Superior temporal gyrus (tissue), 1 donor: ENCODE measurements at regions not wholly inside any gene's neighbourhood (a gene's known extent, or its start where the extent isn't known, plus 50 kb on each side); places are given as distances from the start of the nearest gene placed in this dataset.
"Not testable (repeated sequence)": the region's sequence is repeated elsewhere in the genome, so short reads cannot be mapped to it uniquely, and the experiment has no call there.

ENCODE experiments used
- DNase-seq: peaks from one replicate; pipeline ENCODE4 v3.0.0-alpha.2; 2016; ENCODE audit errors: extremely low spot score

DNA sequence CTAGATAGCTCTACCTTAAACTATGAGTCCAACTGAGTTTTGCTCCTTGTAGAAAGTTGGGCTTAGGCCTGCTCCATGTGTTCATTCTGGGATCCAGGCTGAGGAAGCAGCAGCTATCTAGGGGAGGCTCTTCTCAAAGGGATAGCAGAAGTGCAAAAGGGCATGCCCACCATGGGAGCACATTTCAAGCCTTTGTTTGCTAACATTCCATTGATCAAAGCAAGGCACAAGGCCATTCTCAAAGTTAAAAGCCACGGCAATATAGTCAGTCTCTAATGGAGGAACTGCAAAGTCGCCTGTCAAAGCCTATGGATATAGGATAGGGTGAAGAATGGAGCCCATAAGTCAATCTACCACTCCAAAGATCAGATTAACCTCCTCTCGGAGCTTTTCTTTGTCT is 488.1 kb upstream of the ARX start:
- DNase-seq: no peak

DNA sequence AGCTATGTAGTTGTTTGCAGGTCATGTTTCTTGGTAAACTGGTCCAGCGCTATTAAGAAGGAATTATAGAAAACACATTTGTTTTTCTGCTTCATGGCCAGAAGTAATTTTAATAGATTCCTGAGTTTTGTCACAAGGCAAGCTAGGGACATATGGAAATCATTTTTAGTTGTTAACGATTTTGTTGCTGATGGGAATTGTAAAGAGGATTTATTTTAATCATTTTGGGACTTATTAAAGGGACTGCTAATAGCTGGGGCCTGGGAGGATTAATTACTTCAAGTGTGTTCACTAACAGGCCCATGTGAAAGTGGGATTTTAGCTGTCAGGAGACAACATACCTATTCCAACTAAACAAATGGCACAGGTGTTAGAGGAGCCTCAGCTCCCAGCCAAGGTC is 492.0 kb upstream of the ARX start:
- no peak for DNase-seq

DNA sequence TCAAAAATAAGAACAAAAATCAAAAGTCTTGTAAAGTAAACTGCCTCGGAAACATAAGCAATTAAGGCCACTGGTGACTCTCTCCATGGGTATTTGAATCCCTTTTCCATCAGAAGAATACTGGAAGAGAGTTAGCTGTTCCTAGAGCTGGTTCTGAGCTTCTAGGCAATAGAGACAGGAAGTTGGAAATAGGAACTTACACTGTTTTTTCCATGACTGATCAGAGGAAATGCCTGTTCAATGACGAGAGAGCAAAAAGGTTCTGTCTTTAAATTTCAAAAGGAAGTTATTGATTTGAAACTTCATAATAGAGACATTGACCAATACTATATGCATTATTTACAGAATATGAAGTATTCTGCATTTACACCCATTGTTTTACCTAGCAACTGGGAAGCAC is 503.5 kb upstream of the ARX start:
- DNase-seq: no peak

GRCh38 chrX:25522443-25523010 is 506.8 kb upstream of the ARX start:
- DNase-seq: not testable (repeated sequence)

GRCh38 chrX:25523574-25524540 is 508.1 kb upstream of the ARX start:
- DNase-seq: peak; percentile 42

- no peak for DNase-seq
Observed at GRCh38 chrX:25527156-25527555, 511.4 kb upstream of the ARX start.

DNA sequence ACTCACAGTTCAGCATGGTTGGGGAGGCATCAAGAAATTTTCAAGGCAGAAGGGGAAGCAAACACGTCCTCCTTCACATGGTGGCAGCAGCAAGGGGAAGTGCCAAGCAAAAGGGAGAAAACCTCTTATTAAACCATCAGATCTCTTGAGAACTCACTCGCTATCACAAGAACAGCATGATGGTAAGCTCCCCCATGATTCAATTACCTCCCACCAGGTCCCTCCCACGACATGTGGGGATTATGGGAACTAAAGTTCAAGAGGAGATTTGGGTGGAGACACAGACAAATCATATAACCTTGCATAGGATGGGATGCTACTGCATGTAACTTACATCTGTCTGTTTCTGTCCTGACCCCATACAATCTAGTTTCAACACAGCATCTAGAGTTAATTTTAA is 511.8 kb upstream of the ARX start:
- no peak for DNase-seq

GRCh38 chrX:25531096-25531495 is 515.3 kb upstream of the ARX start:
- no peak for DNase-seq

GRCh38 chrX:25534091-25534490 is 518.3 kb upstream of the ARX start:
- no peak for DNase-seq

- DNase-seq: no peak
Observed at GRCh38 chrX:25536307-25536970, 520.7 kb upstream of the ARX start.

- no peak for DNase-seq
Observed at GRCh38 chrX:25537699-25538098, 521.9 kb upstream of the ARX start.

- no peak for DNase-seq
Observed at GRCh38 chrX:25544641-25545040, 528.9 kb upstream of the ARX start.

DNA sequence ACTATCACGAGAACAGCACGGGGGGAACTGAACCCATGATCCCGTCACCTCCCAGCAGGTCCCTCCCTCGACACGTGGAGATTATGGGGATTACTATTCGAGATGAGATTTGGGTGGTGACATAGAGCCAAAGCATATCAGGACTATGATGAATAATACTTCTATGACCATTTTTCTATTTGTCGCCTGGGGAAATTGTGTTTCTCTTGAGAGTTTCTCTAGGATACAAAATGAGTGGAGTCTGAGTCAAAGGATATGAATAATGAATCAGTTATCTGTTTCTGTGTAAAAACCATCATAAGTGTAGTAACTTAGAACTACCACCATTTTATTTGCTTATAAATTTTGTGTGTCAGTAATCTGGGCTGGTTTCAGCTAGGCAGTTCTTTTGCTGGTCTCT is 533.0 kb upstream of the ARX start:
- DNase-seq: no peak

- no peak for DNase-seq
Observed at GRCh38 chrX:25555521-25555920, 539.8 kb upstream of the ARX start.

- no peak for DNase-seq
Observed at GRCh38 chrX:25558137-25558536, 542.4 kb upstream of the ARX start.

- DNase-seq: no peak
Observed at GRCh38 chrX:25561190-25561589, 545.4 kb upstream of the ARX start.

- no peak for DNase-seq
Observed at GRCh38 chrX:25573631-25574030, 557.9 kb upstream of the ARX start.

DNA sequence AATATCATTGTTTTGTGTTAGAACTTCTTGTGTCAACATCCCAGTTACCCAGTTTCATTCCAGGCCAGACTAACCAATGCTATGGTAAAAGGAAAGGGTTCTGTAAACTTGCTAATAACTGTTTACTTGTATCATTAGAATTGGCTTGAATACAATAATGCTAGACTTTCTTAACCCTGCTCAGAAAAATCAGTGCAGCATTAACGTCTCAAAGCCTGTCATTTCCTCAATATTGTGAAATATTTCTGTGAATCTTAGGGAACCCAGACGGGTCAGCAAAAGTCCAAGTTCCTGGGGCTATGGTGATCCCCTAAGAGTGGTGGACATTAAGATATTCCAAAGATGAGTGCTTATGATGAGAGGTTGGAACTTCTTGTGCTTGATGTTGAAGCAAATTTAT is 541.2 kb upstream of the MAGEB18 start:
- no peak for DNase-seq

DNA sequence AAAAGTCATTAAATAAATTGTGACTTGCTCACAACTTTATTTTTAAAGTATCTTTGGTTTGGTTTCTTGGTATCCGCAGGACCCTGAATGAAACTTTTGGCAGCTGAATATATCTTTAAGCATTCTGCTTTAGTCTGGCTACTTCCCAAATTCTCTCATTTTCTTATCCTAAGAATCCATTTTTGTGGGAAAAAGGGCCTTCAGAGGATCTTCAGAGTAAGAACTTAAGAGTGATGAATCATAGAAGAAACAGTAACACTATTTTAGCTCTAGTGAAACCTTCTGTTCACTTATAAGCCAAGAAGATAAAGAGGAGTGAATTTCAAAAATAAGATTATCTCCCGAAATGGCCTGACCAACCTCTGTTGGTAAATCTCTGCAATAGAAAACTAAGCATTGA is 540.6 kb upstream of the MAGEB18 start:
- DNase-seq: peak; percentile 11

GRCh38 chrX:25599061-25599460 is 539.1 kb upstream of the MAGEB18 start:
- DNase-seq: no peak

DNA sequence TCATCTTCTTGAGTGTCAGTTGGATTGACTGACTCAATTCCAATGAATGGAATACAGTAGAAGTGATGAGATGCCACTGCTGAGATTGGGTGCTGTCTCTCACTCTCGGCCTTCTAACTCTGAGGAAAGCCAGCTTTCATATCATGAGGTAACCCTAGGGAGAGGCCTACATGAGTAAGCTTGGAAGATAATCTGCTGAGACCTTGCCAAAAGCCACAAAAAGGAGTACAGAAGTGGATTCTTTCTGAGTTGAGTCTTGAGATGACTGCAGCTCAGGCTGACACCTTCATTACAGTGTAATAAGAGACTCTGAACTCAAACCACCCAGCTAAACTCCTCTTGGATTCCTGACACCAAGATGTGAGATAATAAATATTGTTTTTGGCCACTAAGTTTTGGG is 537.4 kb upstream of the MAGEB18 start:
- no peak for DNase-seq

DNA sequence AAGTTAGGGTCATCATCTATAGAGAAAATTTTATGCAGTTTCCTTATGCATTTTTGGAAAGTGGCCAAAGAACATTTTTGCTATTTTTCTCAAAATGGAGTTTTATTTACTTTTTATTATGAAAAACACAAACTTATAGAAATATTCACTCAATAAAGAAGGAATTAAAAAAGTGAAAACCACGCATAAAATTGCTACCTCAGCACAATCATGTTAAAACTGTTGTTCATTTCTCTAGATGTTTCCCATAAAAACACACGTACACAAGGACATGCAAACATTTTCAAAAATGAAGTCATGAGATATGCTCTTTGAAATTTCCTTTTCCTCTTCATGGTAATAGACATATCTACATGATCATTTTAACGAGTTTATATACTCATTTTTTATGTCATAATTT is 536.8 kb upstream of the MAGEB18 start:
- DNase-seq: no peak

DNA sequence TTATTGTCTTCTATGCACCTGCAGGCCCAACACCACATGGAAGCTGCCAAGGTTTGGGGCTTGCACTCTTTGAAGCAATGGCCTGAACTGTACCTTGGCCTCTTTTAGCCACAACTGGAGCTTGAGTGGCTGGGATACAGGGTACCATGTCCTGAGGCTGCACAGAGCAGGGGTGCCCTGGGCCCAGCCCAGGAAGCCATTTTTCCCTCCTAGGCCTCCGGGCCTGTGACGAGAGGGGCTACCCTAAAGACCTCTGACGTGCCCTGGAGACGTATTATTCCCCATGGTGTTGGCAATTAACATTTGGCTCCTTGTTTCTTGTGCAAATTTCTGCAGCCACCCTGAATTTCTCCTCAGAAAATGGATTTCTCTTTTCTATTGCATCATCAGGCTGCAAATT is 519.9 kb upstream of the MAGEB18 start:
- no peak for DNase-seq
